A549 (cell line): ENCODE measurements at regions not wholly inside any gene's neighbourhood (a gene's known extent, or its start where the extent isn't known, plus 50 kb on each side); places are given as distances from the start of the nearest gene placed in this dataset.

Experiments used
- ATAC-seq, 2 experiments: fragments of 200-7000 bp in 1 of 2; fragments of >200 bp in 1 of 2; cut with Nextera tagmentation in 1 of 2; cut with Tn5 transposase in 1 of 2; 3 replicates each; pipeline versions ENCODE4 v1.8.0 to v1.9.1; 2018 to 2020; ENCODE audit warnings: mild to moderate bottlenecking in 1 of 2, moderate library complexity in 1 of 2
- CTCF ChIA-PET: fragments of 300-600 bp; sonication (Branson Sonifier 250); formaldehyde crosslinking; extraction: SDS; loops from one replicate; lab custom pipeline; 2021; ENCODE audit warnings: antibody characterized with exemption, inconsistent platforms; lab: Yijun Ruan, JAX
- POLR2A ChIA-PET: fragments of 350-600 bp; formaldehyde crosslinking; extraction: SDS; loops from one replicate; lab custom pipeline; 2021; ENCODE audit warnings: antibody characterized with exemption, inconsistent platforms; lab: Yijun Ruan, JAX
- DNase-seq, 2 experiments: peaks; one replicate each; pipeline versions ENCODE4 v3.0.0 to v3.0.0-alpha.2; 2011 to 2016; ENCODE audit warnings: low read depth in 1 of 2, low spot score in 1 of 2
- FAIRE-seq: peaks from 2 replicates; lab custom pipeline; 2011; peaks lifted over from hg19 to GRCh38; lab: Jason Lieb, UNC
- H3K27ac ChIP-seq, 2 experiments: fragments of >200 bp; sonication (Bioruptor Twin); formaldehyde crosslinking; 3 replicates each; pipeline ENCODE4 v1.5.1; 2016 to 2017
- H3K4me1 ChIP-seq: fragments of >200 bp; sonication (Bioruptor Twin); formaldehyde crosslinking; 3 replicates; pipeline ENCODE4 v1.6.1; 2016
- H3K4me2 ChIP-seq: fragments of >200 bp; sonication (Bioruptor Twin); formaldehyde crosslinking; 3 replicates; pipeline ENCODE4 v1.6.1; 2016
- H3K4me3 ChIP-seq: fragments of >200 bp; sonication (Bioruptor Twin); formaldehyde crosslinking; 3 replicates; pipeline ENCODE4 v1.5.1; 2016
- H3K9me3 ChIP-seq: fragments of >200 bp; sonication (Bioruptor Twin); formaldehyde crosslinking; 3 replicates; pipeline ENCODE4 v1.6.1; 2016
- BCL3 ChIP-seq: fragments of >200 bp; sonication (Bioruptor Twin); formaldehyde crosslinking; IDR thresholded peaks from 3 replicates; pipeline ENCODE4 v1.6.1; 2016
- BHLHE40 ChIP-seq: IDR thresholded peaks from 2 replicates; pipeline ENCODE4 v1.6.1; 2012; ENCODE audit warnings: low read depth, low read length, inconsistent platforms
- CEBPB ChIP-seq, 2 experiments: fragments of >200 bp in 1 of 2; sonication (Bioruptor Twin) in 1 of 2; formaldehyde crosslinking in 1 of 2; IDR thresholded peaks; 2 replicates each; pipeline ENCODE4 v1.6.1; 2012 to 2016
- E2F6 ChIP-seq: IDR thresholded peaks from 2 replicates; pipeline ENCODE4 v1.6.1; 2012; ENCODE audit warnings: low read depth, borderline replicate concordance
- EHF ChIP-seq: fragments of 250-450 bp; sonication (Bioruptor Pico); IDR thresholded peaks from 2 replicates; pipeline ENCODE4 v1.5.0; 2020; ENCODE audit warnings: mild to moderate bottlenecking
- HDAC2 ChIP-seq: fragments of 200-600 bp; sonication (generic); IDR thresholded peaks from 2 replicates; pipeline ENCODE4 v1.6.1; 2016
- HES2 ChIP-seq: fragments of >200 bp; sonication (Bioruptor Twin); formaldehyde crosslinking; IDR thresholded peaks from 2 replicates; pipeline ENCODE4 v1.6.1; 2016
- HEYL ChIP-seq: fragments of 250-450 bp; sonication (Bioruptor Pico); IDR thresholded peaks from 2 replicates; pipeline ENCODE4 v1.8.0; 2021; ENCODE audit warnings: mild to moderate bottlenecking, moderate library complexity
- HOXA7 ChIP-seq: fragments of 250-450 bp; sonication (Bioruptor Pico); IDR thresholded peaks from 2 replicates; pipeline ENCODE4 v1.5.0; 2020; ENCODE audit warnings: mild to moderate bottlenecking, moderate library complexity
- JUN ChIP-seq, 2 experiments: fragments of >200 bp; sonication (Bioruptor Twin); formaldehyde crosslinking; IDR thresholded peaks; 2 replicates in 1 of 2; 3 replicates in 1 of 2; pipeline ENCODE4 v1.6.1; 2016 to 2017
- KDM5A ChIP-seq: fragments of 200-600 bp; sonication (generic); IDR thresholded peaks from 2 replicates; pipeline ENCODE4 v1.6.1; 2016; ENCODE audit warnings: antibody characterized with exemption, mild to moderate bottlenecking
- MAZ ChIP-seq: fragments of 150-350 bp; IDR thresholded peaks from 2 replicates; pipeline ENCODE4 v1.6.1; 2014; ENCODE audit warnings: antibody characterized with exemption, low read depth, low read length, borderline replicate concordance
- MYC ChIP-seq: IDR thresholded peaks from 2 replicates; pipeline ENCODE4 v1.6.1; 2012; ENCODE audit warnings: mild to moderate bottlenecking, inconsistent platforms, low read length, improper control_type of control experiment, borderline replicate concordance
- NPAS2 ChIP-seq: fragments of 250-450 bp; sonication (Bioruptor Pico); IDR thresholded peaks from 2 replicates; pipeline ENCODE4 v1.8.0; 2022; ENCODE audit warnings: mild to moderate bottlenecking, moderate library complexity, borderline replicate concordance
- PHF8 ChIP-seq: fragments of 200-600 bp; sonication (generic); IDR thresholded peaks from 2 replicates; pipeline ENCODE4 v1.6.1; 2016; ENCODE audit warnings: low read depth, mild to moderate bottlenecking, antibody characterized with exemption, moderate library complexity, borderline replicate concordance
- RARB ChIP-seq: fragments of 250-450 bp; sonication (Bioruptor Pico); IDR thresholded peaks from 2 replicates; pipeline ENCODE4 v1.8.0; 2021; ENCODE audit warnings: mild to moderate bottlenecking, moderate library complexity
- REST ChIP-seq: fragments of 200-600 bp; sonication (generic); IDR thresholded peaks from 2 replicates; pipeline ENCODE4 v1.6.1; 2016; ENCODE audit warnings: antibody characterized with exemption, mild to moderate bottlenecking, moderate library complexity
- TP53 ChIP-seq: fragments of 250-450 bp; sonication (Bioruptor Pico); IDR thresholded peaks from 2 replicates; pipeline ENCODE4 v1.5.0; 2021; ENCODE audit warnings: mild to moderate bottlenecking, moderate library complexity
- WGBS: methylation state at CpG from one replicate; pipeline ENCODE4 v1.1.6; 2017; ENCODE audit errors: missing lambda C conversion rate; 5-methylcytosine and 5-hydroxymethylcytosine counted together

GRCh38 chr13:72163678-72164077 is 296.7 kb upstream of the DACH1 start:
- no peak for TF ChIP-seq HOXA7 (CRISPR knock-in tag)
- H3K4me3 ChIP-seq, result no peak overlapping the region
- no peak for DNase-seq
- no peak for FAIRE-seq
- no peak for ATAC-seq
- H3K4me2 ChIP-seq, result no peak overlapping the region
- no peak overlapping the region for H3K27ac ChIP-seq
- POLR2A ChIA-PET, result no interaction called here
- CTCF ChIA-PET, result no interaction called here
- H3K9me3 ChIP-seq, result no peaks in the 10 kb centered on the region
- no peaks in the 10 kb centered on the region for H3K4me1 ChIP-seq
- WGBS, result 2% methylated on average over 4 of the region's 4 CpGs

GRCh38 chr13:72160977-72161376 is 294.0 kb upstream of the DACH1 start:
- no peak for DNase-seq
- no peaks in the 10 kb centered on the region for H3K4me1 ChIP-seq
- TF ChIP-seq EHF (CRISPR knock-in tag), result no peak
- TF ChIP-seq BCL3, result no peak
- TF ChIP-seq, all 56 proteins: peak for 0
- ChIA-PET POLR2A (no interaction called here), CTCF (no interaction called here)
- Histone ChIP-seq H3K4me2 (no peak overlapping the region), H3K9me3 (no peaks in the 10 kb centered on the region), H3K27ac (no peak overlapping the region), H3K4me3 (no peak overlapping the region)
- ATAC-seq (no peak), FAIRE-seq (no peak)
- 13% methylated on average over 5 of the region's 5 CpGs for WGBS

- H3K27ac ChIP-seq, result no peak overlapping the region
- FAIRE-seq (no peak), ATAC-seq (no peak), DNase-seq (no peak)
- ChIA-PET CTCF (no interaction called here), POLR2A (no interaction called here)
- no peak overlapping the region for H3K4me2 ChIP-seq
- no peaks in the 10 kb centered on the region for H3K9me3 ChIP-seq
- H3K4me1 ChIP-seq, result no peaks in the 10 kb centered on the region
- TF ChIP-seq CEBPB (IDR thresholded peaks at IDR 0.05), result no peak
- no peak for TF ChIP-seq NPAS2 (CRISPR knock-in tag)
- no peak for TF ChIP-seq JUN (IDR thresholded peaks at IDR 0.05)
- TF ChIP-seq MYC, result no peak
- H3K4me3 ChIP-seq, result no peak overlapping the region
Observed at GRCh38 chr13:72156760-72157159, 289.8 kb upstream of the DACH1 start.

- H3K4me1 ChIP-seq, result no peaks in the 10 kb centered on the region
- CTCF ChIA-PET, result no interaction called here
- ATAC-seq, result no peak
- no peak for FAIRE-seq
- POLR2A ChIA-PET, result no interaction called here
- H3K9me3 ChIP-seq, result no peaks in the 10 kb centered on the region
- no peak overlapping the region for H3K27ac ChIP-seq
- no peak for DNase-seq
- TF ChIP-seq REST, result no peak
- no peak overlapping the region for H3K4me3 ChIP-seq
- 3% methylated on average over 1 of the region's 1 CpG for WGBS
- no peak overlapping the region for H3K4me2 ChIP-seq
Observed at GRCh38 chr13:72153272-72153671, 286.3 kb upstream of the DACH1 start.

- H3K4me2 ChIP-seq, result no peak overlapping the region
- ChIA-PET POLR2A (no interaction called here), CTCF (no interaction called here)
- DNase-seq (no peak), ATAC-seq (no peak), FAIRE-seq (no peak)
- no peak overlapping the region for H3K4me3 ChIP-seq
- no peaks in the 10 kb centered on the region for H3K4me1 ChIP-seq
- 3% methylated on average over 2 of the region's 2 CpGs for WGBS
- TF ChIP-seq BHLHE40 (no peak), RARB (no peak), HES2 (no peak), KDM5A (no peak), HDAC2 (no peak), HEYL (CRISPR knock-in tag) (no peak), MAZ (no peak), TP53 (CRISPR knock-in tag) (no peak), PHF8 (no peak), E2F6 (no peak)
- no peak overlapping the region for H3K27ac ChIP-seq
- H3K9me3 ChIP-seq, result no peaks in the 10 kb centered on the region
Observed at GRCh38 chr13:72151241-72151640, 284.2 kb upstream of the DACH1 start.
